ACC112 (cell line): ENCODE measurements at regions not wholly inside any gene's neighbourhood (a gene's known extent, or its start where the extent isn't known, plus 50 kb on each side); places are given as distances from the start of the nearest gene placed in this dataset.

ENCODE experiments used
- H2AFZ ChIP-seq: fragments of 200-600 bp; sonication (generic); one replicate; pipeline ENCODE4 v1.6.0; 2017; ENCODE audit warnings: antibody characterized with exemption, low read length; ENCODE audit not compliant: unreplicated experiment
- H3K27ac ChIP-seq: fragments of 200-600 bp; sonication (generic); 2 replicates; pipeline ENCODE4 v1.5.1; 2014; ENCODE audit warnings: low read depth, mild to moderate bottlenecking, antibody characterized with exemption, low read length, moderate library complexity
- H3K27me3 ChIP-seq: fragments of 200-600 bp; sonication (generic); 2 replicates; pipeline ENCODE4 v1.6.1; 2014; ENCODE audit warnings: mild to moderate bottlenecking, antibody characterized with exemption, low read length, moderate library complexity, mixed read lengths; ENCODE audit not compliant: insufficient read depth
- H3K36me3 ChIP-seq: fragments of 200-600 bp; sonication (generic); 2 replicates; pipeline ENCODE4 v1.6.1; 2016; ENCODE audit warnings: mild to moderate bottlenecking, antibody characterized with exemption, low read length, moderate library complexity, mixed read lengths; ENCODE audit not compliant: insufficient read depth
- H3K4me1 ChIP-seq: fragments of 200-600 bp; sonication (generic); one replicate; pipeline ENCODE4 v1.6.1; 2016; ENCODE audit warnings: low read length, mixed read lengths; ENCODE audit not compliant: insufficient read depth, unreplicated experiment, control insufficient read depth
- H3K4me3 ChIP-seq: fragments of 200-600 bp; sonication (generic); 2 replicates; pipeline ENCODE4 v1.5.1; 2014; ENCODE audit warnings: mild to moderate bottlenecking, low read depth, low read length
- H3K79me2 ChIP-seq: fragments of 200-600 bp; sonication (generic); one replicate; pipeline ENCODE4 v1.6.0; 2016; ENCODE audit warnings: low read length; ENCODE audit not compliant: control insufficient read depth, unreplicated experiment, insufficient read depth

DNA sequence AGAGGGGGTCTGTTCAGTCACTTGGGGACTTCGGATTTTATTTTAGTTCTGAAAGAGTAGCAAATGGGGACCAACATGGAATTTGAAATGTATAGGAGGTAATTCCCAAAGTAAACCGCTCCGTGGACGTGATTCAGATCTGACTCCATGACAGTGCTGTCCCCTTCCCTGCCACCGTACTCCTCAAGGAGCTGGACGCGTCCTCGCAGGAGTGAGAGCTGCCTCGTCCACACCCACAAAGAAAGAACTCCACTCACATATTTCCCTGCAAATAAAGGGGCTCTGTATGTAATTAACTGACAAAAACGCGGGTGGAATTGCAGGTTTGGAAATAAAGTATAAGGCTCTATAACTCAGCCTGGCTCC, 183.6 kb downstream of the ETS2 start:
- Histone ChIP-seq H3K36me3 (no peaks in the 10 kb centered on the region), H3K4me1 (peaks cover 38% of the 10 kb centered on the region), H2AFZ (no peak overlapping the region), H3K27ac (no peak overlapping the region), H3K79me2 (no peaks in the 10 kb centered on the region), H3K4me3 (no peak overlapping the region), H3K27me3 (no peaks in the 10 kb centered on the region)

DNA sequence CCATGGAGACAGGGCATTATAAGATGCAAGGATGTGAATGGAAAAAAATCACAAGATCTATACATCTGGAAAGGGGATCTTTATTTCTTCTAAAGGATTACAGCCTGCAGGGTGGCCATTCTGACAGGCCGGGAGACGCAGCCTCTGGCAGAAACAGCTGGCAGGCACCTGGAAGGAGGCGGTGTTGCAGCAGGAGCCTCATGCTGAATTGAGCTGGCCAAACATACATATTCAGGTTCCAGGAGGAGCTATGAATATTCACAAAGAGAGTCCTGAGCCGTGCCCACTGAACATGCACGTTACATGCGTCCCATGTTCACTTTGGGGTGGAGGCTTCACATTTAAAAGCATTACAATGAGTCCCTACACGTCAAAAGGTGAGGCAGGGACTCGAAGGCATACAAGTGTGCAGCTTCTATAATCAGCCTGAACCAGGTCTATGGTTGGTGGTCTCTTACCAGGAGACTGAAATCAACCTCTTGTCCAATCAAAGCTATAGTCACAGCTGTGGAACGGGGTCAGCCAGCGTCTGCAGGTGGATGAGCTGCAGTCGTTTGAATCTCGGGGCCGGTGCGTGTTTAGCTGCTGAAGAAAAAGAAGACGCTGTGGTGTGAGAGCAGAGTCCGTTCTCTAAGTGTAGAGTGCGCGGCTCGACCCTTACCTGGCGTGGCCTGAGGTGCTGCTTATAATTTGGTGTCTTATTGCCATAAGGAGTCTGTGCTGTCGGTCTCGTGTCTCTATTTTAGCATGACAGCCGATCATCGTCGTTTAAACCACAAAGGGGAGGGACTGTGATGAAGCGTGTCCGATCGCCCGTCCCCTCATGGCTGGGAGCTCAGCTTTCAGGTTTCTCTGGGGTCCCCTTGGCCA, 183.0 kb downstream of the ETS2 start:
- Histone ChIP-seq H3K4me3 (no peak overlapping the region), H3K4me1 (peaks cover 32% of the 10 kb centered on the region), H3K27ac (no peak overlapping the region), H3K27me3 (no peaks in the 10 kb centered on the region), H3K36me3 (no peaks in the 10 kb centered on the region), H2AFZ (no peak overlapping the region), H3K79me2 (no peaks in the 10 kb centered on the region)

DNA sequence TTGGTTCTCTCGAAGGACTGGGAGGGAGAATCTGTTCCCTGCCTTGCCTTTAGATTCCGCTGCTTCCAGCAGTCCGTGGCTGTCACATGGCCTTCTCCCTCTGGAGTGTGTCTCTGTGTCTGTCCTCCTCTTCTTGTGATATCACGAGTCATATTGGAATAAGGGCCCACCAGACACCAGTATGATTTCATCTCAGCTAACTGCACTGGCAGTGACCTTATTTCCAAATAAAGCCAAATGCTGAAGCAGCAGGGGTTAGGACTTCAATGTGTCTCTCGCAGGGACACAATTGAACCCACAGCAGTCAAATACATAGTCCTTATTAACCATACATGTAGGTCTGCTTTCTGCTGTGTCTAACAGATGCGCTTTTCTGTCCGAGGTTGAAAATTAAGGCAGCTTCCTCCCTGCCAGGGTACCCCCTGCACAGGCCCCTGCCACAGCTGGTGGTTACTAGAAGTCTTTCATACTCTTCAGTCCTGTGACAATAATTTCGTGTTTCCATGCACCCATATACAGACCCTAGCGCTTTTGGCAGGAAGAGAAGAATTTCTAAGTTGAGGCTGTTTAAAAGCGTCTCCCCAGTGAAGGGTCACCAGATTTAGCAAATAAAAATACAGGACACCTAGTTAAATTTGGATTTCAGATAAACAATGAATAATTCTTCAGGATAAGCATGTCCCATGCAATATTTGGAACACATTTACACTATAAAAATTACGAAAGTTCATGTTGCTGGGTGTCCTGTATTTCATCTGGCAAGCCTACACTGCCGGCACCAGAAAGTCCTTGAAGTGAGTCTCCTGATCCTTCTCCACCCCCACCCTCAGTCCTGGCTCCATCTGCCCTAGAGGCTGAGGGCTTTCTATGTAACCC, 182.1 kb downstream of the ETS2 start:
- Histone ChIP-seq H3K36me3 (no peaks in the 10 kb centered on the region), H3K27ac (no peak overlapping the region), H3K27me3 (no peaks in the 10 kb centered on the region), H3K4me3 (no peak overlapping the region), H3K4me1 (peaks cover 24% of the 10 kb centered on the region), H2AFZ (no peak overlapping the region), H3K79me2 (no peaks in the 10 kb centered on the region)

DNA sequence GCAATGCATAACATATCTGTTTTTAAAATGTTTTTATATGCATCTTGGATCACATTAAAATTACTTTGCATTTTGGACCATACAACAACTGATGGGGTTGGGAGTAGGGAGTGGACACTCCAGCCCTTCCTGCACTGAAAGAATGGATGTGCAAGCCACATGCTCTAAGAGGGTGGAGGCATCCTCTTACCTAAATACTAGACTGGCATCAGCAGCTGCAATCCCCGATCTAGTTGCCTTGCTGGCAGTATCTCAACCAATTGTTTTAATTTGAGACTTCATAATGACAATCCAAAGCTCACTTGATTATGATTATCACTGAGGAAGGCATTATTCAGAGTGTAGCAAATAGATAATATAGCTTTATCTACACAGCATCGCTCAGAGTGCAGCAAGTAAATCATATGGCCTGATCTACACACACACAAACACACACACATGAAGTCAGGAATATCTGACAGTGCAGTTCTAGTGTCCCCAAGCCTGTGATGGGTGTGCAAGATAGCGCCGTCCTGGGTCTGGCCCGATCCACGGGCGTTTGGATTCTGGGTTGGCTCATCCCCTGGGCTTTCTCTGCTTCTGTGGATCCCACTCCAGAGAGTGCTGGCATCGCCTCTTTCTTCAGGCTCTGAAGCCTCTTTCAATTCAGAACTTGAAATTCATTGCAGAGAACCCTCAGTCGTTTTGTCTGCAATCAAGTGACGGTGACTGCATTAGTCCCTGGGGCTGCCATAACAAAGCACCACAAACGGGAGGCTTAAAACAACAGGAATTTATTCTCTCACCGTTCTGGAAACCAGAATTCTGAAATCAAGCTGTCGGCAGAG, 181.3 kb downstream of the ETS2 start:
- Histone ChIP-seq H3K36me3 (no peaks in the 10 kb centered on the region), H3K4me1 (peaks cover 19% of the 10 kb centered on the region), H2AFZ (no peak overlapping the region), H3K27ac (no peak overlapping the region), H3K27me3 (peaks cover 1% of the 10 kb centered on the region; the same call in 1 of the 2 replicates), H3K79me2 (no peaks in the 10 kb centered on the region), H3K4me3 (no peak overlapping the region)

DNA sequence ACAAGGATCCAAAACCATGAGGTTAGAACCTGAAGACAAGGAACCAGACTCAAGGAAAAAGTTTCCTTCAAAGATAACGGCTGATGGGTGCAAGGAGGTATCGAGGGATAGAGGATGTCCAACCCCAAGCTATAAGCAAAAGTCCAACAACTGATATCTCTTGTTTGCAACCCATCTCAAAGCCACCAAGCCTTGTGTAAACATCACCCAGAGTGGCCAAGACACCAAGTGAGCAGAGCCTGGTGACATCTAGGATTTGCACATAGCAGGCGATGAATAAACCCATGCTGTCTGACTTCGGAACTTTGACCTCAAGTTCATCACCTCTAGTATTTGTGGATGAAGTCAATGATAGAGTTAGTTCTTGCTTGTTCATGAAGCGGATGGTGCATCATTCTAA, 180.7 kb downstream of the ETS2 start:
- no peak overlapping the region for H3K4me3 ChIP-seq
- H3K79me2 ChIP-seq = no peaks in the 10 kb centered on the region
- H3K4me1 ChIP-seq = peaks cover 19% of the 10 kb centered on the region
- H3K27me3 ChIP-seq = peaks cover 6% of the 10 kb centered on the region; the same call in 1 of the 2 replicates
- H3K36me3 ChIP-seq = no peaks in the 10 kb centered on the region
- no peak overlapping the region for H3K27ac ChIP-seq
- H2AFZ ChIP-seq = no peak overlapping the region

DNA sequence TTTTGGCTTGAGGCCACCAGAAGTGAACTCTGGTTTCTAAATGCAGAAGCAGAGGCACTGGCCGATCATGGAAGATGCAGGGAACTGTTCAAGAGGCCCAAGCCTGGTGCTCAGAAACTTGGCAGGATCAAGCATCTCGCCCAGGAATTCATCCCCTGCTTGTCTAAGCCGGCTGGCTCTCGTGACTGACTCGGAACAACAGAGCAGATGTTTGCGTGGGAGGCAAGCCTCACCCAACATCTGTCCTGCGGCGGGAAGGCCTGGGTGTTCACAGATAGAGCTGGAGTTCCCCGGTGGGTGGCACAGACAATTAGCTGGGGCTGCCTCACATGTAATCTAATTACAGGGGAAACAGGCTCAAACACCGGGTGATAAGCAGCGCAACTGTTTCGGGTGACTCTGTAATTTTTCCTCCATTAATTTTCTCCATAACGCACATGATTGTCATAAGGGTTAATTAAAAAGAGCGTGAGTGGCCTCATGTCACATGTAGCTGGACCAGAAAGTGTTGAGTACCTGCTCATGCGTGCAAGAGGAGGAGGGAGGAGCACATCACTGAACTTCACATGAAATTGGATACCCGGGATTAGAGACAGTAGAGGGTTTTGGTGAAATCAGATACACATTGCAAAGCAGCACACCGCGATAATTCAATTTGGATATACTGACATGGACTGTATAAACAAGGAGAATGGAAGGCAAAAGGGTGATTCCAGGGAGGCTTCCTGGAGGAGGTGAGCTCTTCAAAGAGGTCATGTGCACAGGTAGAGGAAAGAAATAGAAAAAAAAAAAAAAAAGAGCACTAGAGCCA, 180.0 kb downstream of the ETS2 start:
- Histone ChIP-seq H3K4me3 (peak overlapping the region; percentile 10; the same call in 1 of the 2 replicates), H3K27ac (peak overlapping the region; percentile 66), H3K79me2 (no peaks in the 10 kb centered on the region), H3K27me3 (peaks cover 6% of the 10 kb centered on the region; the same call in 1 of the 2 replicates), H2AFZ (no peak overlapping the region), H3K4me1 (peaks cover 19% of the 10 kb centered on the region), H3K36me3 (no peaks in the 10 kb centered on the region)

DNA sequence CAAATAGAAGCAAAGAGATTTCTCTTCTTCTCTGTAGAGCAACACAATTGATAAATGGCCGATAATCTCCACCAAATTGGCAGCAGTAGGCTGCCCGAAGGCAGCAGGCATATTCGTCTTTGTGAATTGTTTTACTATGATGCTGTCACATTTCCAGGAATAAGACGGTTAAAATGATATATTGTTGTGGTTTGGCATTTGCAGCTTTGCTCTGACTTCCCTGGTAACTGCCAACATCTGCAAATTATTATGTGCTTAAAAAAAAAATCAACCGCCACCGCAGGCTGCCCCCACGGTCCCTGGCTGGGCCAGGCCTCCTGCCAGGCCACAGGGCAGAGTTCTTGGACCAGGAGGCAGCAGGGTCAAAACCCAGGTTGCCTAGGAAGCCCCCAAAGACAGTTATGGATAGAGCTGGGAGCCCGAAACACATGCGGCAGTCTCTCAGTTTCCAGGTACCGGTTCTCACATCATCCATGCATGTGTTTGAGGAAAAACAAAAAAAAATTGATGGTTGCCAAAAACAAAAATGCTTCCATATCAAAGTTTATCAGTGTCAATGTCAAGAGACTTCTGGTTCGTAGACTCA, 179.3 kb downstream of the ETS2 start:
- H3K79me2 ChIP-seq = no peaks in the 10 kb centered on the region
- H3K27me3 ChIP-seq = peaks cover 6% of the 10 kb centered on the region; the same call in 1 of the 2 replicates
- H3K4me1 ChIP-seq = peaks cover 19% of the 10 kb centered on the region
- peak overlapping the region; percentile 66 for H3K27ac ChIP-seq
- H3K4me3 ChIP-seq = peak overlapping the region; percentile 10
- peak overlapping the region; percentile 1 for H2AFZ ChIP-seq
- no peaks in the 10 kb centered on the region for H3K36me3 ChIP-seq

DNA sequence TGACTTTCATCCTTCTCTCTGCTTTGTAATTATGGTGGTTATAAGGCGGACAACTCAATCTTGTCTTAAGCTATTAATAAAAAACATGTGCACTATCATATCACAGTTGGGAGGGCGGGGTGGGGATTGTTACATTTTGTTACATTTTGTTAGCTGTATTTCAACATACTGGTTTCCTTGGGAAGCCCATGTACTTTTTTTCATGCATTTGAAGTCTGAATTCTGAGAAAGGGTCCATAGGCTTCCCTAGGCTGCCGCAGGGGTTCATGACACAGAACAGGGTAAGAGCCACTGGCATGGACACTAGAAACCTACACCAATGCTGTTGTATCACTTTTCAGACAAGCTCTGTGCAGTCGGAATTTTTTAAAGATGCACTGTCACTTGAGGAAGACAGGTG, 178.8 kb downstream of the ETS2 start:
- Histone ChIP-seq H3K36me3 (no peaks in the 10 kb centered on the region), H3K4me1 (peaks cover 19% of the 10 kb centered on the region), H3K79me2 (no peaks in the 10 kb centered on the region), H3K4me3 (peak overlapping the region; percentile 10), H2AFZ (peak overlapping the region; percentile 1), H3K27me3 (peaks cover 6% of the 10 kb centered on the region; the same call in 1 of the 2 replicates), H3K27ac (peak overlapping the region; percentile 66; the same call in 1 of the 2 replicates)

DNA sequence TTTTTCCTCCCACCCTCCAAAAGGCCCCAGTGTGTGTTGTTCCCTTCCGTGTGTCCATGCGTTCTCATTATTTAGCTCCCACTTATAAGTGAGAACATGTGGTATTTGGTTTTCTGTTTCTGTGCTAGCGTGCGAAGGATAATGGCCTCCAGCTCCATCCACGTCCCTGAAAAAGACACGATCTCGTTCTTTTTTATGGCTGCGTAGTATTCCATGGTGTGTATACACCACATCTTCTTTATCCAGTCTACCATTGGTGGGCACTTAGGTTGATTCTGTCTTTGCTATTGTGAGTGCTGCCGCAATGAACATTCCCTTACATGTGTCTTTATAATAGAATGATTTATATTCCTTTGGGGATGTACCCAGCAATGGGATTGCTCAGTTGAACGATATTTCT, 177.8 kb downstream of the ETS2 start:
- Histone ChIP-seq H3K27me3 (peaks cover 6% of the 10 kb centered on the region; the same call in 1 of the 2 replicates), H3K4me1 (peaks cover 19% of the 10 kb centered on the region), H3K36me3 (no peaks in the 10 kb centered on the region), H3K4me3 (no peak overlapping the region), H3K79me2 (no peaks in the 10 kb centered on the region), H3K27ac (no peak overlapping the region), H2AFZ (no peak overlapping the region)
